GM18861 (cell line): ENCODE measurements at regions not wholly inside any gene's neighbourhood (a gene's known extent, or its start where the extent isn't known, plus 50 kb on each side); places are given as distances from the start of the nearest gene placed in this dataset.

Experiments
- ATAC-seq: cut with Tn5 transposase; IDR thresholded peaks from one replicate; pipeline ENCODE4 v1.9.1; 2021; ENCODE audit not compliant: unreplicated experiment

DNA sequence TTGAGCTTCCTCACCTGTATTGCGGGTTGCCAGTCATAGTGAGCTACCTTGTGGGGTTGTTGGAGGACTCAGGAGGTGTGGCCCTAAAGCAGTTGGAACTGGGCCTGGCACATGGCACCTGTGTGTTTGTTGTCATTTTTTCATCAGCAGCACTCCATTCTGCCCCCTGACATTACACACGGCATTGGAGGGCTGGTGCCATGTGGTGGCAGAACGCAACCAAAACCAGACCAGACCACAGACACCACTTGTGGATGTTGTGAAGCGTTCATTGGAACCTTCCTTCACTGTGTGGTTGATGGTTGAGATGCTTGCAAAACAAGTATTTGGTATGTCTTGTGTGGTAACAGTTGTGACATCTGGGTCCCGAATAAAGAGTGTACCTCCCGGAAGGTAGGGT lies 113.2 kb upstream of the ERCC6L2 start:
- no peak for ATAC-seq

DNA sequence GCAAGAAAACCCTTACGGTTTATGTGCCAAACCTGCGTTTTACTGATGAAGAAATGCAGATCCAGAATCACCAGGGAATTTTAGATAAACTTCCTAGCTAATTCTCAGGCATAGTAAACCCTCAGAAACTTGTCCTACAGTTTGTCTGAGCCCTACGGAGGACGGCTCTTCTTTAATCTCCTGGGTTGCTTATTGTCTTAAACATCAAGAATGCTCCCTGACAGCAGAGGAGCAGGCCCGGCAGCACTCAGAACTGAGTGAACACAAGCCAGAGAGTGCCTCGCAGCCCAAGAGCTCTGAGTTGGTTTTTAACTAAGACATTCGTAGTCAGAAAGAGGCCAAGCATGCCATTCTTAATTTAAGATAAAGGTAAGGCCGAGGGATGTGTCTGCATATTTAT lies 114.7 kb upstream of the ERCC6L2 start:
- ATAC-seq, result no peak

DNA sequence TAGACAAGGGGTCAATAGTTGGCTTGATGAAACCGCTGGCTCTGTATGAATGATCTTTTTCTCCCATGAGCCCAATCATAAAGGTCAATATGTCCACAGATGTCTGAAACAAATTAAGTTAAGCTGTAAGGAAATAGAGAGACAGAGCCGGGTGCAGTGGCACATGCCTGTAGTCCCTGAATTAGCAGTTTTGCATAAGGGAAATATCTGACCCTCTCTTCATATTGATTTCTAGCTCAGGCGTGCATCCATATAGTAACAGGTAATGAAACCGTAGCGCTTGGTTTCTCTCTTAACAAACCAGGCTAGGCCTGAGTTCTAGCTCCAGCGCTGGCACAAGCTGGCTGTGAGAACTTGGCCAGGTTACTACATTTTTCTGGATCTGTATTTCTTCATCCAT lies 118.1 kb upstream of the ERCC6L2 start:
- ATAC-seq, result no peak

- ATAC-seq, result no peak
These were observed 118.5 kb upstream of the ERCC6L2 start for GRCh38 chr9:95756986-95757385.

GRCh38 chr9:95756101-95756500 lies 119.4 kb upstream of the ERCC6L2 start:
- no peak for ATAC-seq

DNA sequence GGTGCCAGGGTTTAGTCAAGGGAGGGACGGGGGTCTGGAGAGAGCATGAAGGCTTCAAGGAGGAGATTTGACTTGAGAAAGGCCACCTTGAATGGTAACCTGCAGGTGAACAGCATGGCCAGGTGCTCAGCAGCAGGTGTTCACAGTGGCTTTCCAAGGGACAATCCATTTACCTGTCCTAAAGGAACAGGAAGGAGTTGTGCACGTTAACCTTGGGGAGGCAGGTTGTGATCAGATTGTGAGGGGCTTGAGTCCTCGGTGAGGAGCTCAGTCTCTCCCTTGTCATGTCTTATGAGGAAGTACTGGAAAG lies 120.1 kb upstream of the ERCC6L2 start:
- ATAC-seq, result no peak

DNA sequence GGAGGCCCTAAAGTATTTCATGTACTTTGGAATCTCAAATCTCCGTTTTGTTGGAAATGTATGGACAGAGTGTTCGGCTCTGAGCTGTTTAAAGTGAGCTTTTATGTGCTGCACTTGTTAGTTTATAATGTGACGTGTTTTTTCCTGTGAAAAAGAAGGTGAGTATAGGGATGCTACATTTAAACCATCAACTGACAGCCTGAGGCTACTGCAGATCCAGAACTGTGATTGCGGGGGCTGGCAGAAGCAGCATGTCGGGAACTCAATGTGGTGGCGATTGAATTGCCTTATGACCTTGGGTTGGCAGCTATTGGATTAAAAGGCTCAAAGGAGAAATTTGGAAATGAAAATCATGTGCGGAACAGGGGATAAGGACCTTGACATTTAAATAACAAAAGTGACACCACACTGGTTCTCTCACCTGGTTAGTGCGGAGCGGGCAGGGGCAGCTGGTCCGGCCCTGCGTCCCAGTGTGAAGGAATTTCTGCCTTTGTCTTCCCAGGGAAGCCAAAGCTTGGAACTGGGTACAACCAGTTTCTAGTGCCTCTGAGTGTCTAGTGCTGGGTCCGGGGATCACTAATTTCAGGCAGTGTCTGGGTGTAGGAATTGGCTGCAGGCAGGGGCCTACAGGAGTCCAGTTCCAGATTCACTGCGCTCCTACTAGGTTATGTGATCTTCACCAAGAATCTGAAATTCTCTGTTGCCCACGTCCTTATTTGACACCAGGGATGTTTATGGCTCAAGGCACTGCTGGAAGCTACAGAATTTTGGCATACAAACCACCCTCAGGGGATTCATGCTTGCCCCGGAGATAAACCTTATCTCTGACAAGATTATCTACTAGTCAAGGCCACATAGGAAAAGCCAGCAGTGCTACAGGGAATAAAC lies 120.7 kb upstream of the ERCC6L2 start:
- ATAC-seq, result no peak

GRCh38 chr9:95753762-95754465 lies 121.6 kb upstream of the ERCC6L2 start:
- ATAC-seq, result no peak

GRCh38 chr9:95752129-95752731 lies 123.3 kb upstream of the ERCC6L2 start:
- no peak for ATAC-seq

- no peak for ATAC-seq
These were observed 124.0 kb upstream of the ERCC6L2 start for GRCh38 chr9:95751520-95751790.

- no peak for ATAC-seq
These were observed 124.6 kb upstream of the ERCC6L2 start for GRCh38 chr9:95750725-95751519.

DNA sequence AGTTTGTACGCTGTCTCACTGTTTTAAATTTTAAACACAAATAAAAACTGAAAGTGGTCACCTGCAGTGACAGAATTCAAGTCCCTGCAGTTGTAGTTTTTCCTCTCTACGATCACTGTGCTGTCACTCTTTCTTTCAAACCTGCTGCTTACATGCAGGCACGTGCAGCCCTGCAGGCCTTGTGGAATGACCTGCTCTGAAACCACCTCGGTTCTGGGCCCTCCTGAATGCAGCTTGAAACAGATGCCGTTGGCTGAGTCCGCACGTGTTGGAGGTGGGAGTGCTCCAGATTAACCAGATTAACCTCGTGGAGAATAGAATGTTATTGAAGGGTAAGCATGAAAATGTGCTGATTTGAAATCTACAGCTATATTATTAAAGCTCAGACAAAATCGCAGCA lies 126.0 kb upstream of the ERCC6L2 start:
- no peak for ATAC-seq

GRCh38 chr9:95746408-95747180 lies 128.9 kb upstream of the ERCC6L2 start:
- ATAC-seq, result no peak

- ATAC-seq, result no peak
These were observed 132.7 kb upstream of the ERCC6L2 start for GRCh38 chr9:95742821-95743220.

DNA sequence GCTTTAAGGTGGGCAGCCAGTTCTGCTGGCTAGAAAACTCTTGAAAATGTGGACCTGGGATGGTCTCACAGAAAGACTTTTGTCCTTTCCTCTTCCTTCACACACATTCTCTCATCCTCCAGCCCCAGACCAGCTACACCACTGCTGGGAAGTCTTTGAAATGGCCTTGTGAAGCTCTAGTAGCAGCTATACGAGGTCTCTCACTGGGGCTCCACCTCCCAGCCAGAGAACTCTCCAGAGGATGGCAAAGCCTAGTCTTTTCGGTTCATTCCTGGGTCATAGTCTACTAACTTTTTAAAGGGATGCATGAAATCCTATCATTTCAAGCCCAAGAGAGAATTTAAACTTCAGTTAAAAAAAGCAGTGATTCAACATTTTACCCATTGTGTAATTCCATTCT lies 133.9 kb upstream of the ERCC6L2 start:
- ATAC-seq, result no peak

DNA sequence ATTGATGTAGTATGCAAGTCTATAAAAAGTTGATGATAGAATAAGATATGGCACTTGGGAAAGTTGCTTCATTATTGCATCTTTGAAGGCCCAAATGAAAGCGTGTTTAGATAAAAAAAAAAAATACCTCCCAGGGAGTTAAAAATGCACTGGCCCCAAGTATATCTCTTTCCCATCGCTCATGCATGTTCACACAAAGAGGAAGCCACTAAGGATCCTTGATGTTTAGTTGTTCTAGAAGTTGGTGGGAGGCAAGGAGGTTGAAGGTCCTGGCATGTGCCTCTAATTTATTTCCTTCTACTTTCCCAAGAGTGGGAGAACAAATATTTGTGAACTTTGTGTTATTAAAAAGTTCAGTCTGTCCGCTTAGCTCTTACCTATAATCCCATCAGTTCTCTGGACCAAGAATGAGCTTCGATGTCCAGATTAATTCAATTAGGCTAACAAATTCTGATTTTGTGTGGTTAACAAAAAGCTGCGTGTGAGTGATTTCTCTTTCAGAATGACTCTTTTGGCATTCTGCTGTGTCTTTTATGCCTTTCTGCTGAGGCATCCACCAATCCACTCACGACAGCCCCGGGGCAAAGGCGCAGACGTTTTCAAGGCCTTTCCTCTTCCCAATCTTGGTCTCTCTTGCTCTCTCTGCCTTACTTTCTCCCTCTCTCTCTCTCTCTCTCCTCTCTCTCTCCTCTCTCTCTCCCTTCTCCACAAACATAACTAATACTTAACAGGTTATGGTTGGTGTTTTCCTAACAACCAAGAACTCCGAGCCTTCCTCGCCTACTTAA lies 135.1 kb upstream of the ERCC6L2 start:
- no peak for ATAC-seq

- ATAC-seq, result no peak
These were observed 137.1 kb upstream of the ERCC6L2 start for GRCh38 chr9:95738438-95738837.

- no peak for ATAC-seq
These were observed 138.5 kb upstream of the ERCC6L2 start for GRCh38 chr9:95736891-95737522.

DNA sequence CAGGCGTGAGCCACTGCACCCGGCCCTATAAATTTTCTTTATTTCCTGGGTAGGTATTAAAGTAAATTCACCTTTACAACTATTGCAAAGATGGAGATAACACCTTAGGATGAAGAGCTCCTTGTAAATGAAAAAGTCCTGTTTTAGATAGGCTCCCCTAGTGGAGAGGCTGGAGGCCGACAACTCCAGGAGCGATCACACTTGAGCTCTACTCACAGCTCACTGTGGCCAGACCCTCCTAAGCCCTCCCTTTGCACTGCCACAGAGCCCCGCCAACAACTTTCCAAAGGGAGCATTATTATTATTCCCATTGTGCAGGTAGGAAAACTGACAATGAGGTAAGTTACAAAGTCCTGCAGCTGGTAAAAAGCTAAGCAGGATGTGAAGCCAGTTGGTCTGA lies 139.1 kb upstream of the ERCC6L2 start:
- ATAC-seq, result no peak

DNA sequence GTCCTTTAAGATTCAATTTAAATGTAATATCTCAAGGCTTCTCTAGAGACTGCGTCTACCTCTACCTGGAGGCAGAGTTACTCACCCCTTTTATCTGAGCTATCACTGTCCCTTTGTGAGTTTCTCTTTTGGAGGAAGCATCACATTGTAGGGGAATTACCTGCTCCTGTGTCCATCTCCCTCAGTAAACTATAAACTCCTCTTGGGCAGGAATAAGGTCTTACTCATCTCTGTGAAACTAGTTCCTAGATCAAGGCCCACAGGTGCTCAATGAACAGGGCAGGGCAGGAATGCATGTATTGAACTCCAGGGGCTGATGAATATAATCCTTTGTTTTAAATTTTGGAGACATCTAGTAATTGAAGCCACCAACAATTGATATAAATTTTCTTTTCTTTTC lies 139.8 kb upstream of the ERCC6L2 start:
- ATAC-seq, result no peak
